ENCODE measurements at regions not wholly inside any gene's neighbourhood (a gene's known extent, or its start where the extent isn't known, plus 50 kb on each side); places are given as distances from the start of the nearest gene placed in this dataset.

- Histone ChIP-seq H3K4me3 (no peak overlapping the region), H3K9me3 (no peaks in the 10 kb centered on the region; the same call in 2 of the 3 replicates), H3K27ac (no peak overlapping the region), H3K4me1 (no peaks in the 10 kb centered on the region), H3K4me2 (no peak overlapping the region)
- DNase-seq (ENCODE audit: low read depth in 1 of 2, low spot score in 1 of 2) (no peak), ATAC-seq (no peak), FAIRE-seq (no peak)
- POLR2A ChIA-PET = no interaction called here
- no peak for TF ChIP-seq BCL3 (IDR thresholded peaks at IDR 0.05)
- TF ChIP-seq GATA3 (IDR thresholded peaks at IDR 0.05; ENCODE audit: borderline replicate concordance) = no peak
- TF ChIP-seq CHD4 (IDR thresholded peaks at IDR 0.05; ENCODE audit: borderline replicate concordance) = no peak
- no peak for TF ChIP-seq BHLHE40 (IDR thresholded peaks at IDR 0.05; ENCODE audit: low read depth, low read length)
- no peak for TF ChIP-seq EHF (CRISPR knock-in tag; IDR thresholded peaks at IDR 0.05)
- TF ChIP-seq ZSCAN20 (CRISPR knock-in tag; IDR thresholded peaks at IDR 0.05) = no peak
- CTCF ChIA-PET = no interaction called here
- WGBS (ENCODE audit: missing lambda C conversion rate) = 25% methylated on average over 2 of the region's 2 CpGs
Measured at GRCh38 chr12:59322473-59322872, 273.4 kb upstream of the SLC16A7 start.

- Histone ChIP-seq H3K4me1 (no peaks in the 10 kb centered on the region), H3K4me3 (no peak overlapping the region), H3K9me3 (peaks cover 2% of the 10 kb centered on the region; the same call in 1 of the 3 replicates), H3K4me2 (no peak overlapping the region), H3K27ac (no peak overlapping the region)
- ATAC-seq (no peak), DNase-seq (ENCODE audit: low read depth in 1 of 2, low spot score in 1 of 2) (no peak), FAIRE-seq (no peak)
- TF ChIP-seq MYC (IDR thresholded peaks at IDR 0.05; ENCODE audit: borderline replicate concordance, low read length) = no peak
- no peak for TF ChIP-seq PHF8 (IDR thresholded peaks at IDR 0.05; ENCODE audit: borderline replicate concordance, low read depth)
- TF ChIP-seq RNF2 (IDR thresholded peaks at IDR 0.05; ENCODE audit: borderline replicate concordance, low read depth) = no peak
- TF ChIP-seq KDM5A (IDR thresholded peaks at IDR 0.05) = no peak
- TF ChIP-seq POLR2AphosphoS2 (conservative IDR thresholded peaks at IDR 0.05; ENCODE audit: low read length) = no peak
- TF ChIP-seq RFX5 (IDR thresholded peaks at IDR 0.05) = no peak
- TF ChIP-seq NFE2L2 (conservative IDR thresholded peaks at IDR 0.05; ENCODE audit: low read length) = no peak
- ChIA-PET POLR2A (no interaction called here), CTCF (no interaction called here)
- 23% methylated on average over 1 of the region's 1 CpG for WGBS (ENCODE audit: missing lambda C conversion rate)
Measured at GRCh38 chr12:59321278-59321677, 274.6 kb upstream of the SLC16A7 start.

GRCh38 chr12:59320112-59320511 lies 275.7 kb upstream of the SLC16A7 start:
- WGBS (ENCODE audit: missing lambda C conversion rate) = 32% methylated on average over 1 of the region's 1 CpG
- Histone ChIP-seq H3K4me1 (no peaks in the 10 kb centered on the region), H3K27ac (no peak overlapping the region), H3K4me3 (no peak overlapping the region), H3K4me2 (no peak overlapping the region), H3K9me3 (peaks cover 2% of the 10 kb centered on the region; the same call in 1 of the 3 replicates)
- no peak for TF ChIP-seq KDM1A (IDR thresholded peaks at IDR 0.05; ENCODE audit: low read depth)
- no peak for TF ChIP-seq CBX2 (IDR thresholded peaks at IDR 0.05; ENCODE audit: borderline replicate concordance, low read depth)
- TF ChIP-seq EHF (CRISPR knock-in tag; IDR thresholded peaks at IDR 0.05) = no peak
- TF ChIP-seq ESRRA (IDR thresholded peaks at IDR 0.05; ENCODE audit: borderline replicate concordance, low read length) = no peak
- ChIA-PET CTCF (no interaction called here), POLR2A (no interaction called here)
- ATAC-seq (no peak), FAIRE-seq (no peak), DNase-seq (ENCODE audit: low read depth in 1 of 2, low spot score in 1 of 2) (no peak)

GRCh38 chr12:59318940-59319339 lies 276.9 kb upstream of the SLC16A7 start:
- TF ChIP-seq HDAC2 (IDR thresholded peaks at IDR 0.05) (no peak), ELK1 (IDR thresholded peaks at IDR 0.05; ENCODE audit: low read depth, low read length) (no peak), CHD2 (IDR thresholded peaks at IDR 0.05; ENCODE audit: low read length, partially characterized antibody) (no peak), BCL3 (IDR thresholded peaks at IDR 0.05) (no peak), POLR2AphosphoS2 (conservative IDR thresholded peaks at IDR 0.05; ENCODE audit: low read length) (no peak), REST (IDR thresholded peaks at IDR 0.05) (no peak)
- Histone ChIP-seq H3K27ac (no peak overlapping the region), H3K4me1 (no peaks in the 10 kb centered on the region), H3K4me3 (no peak overlapping the region), H3K9me3 (peaks cover 2% of the 10 kb centered on the region; the same call in 1 of the 3 replicates), H3K4me2 (no peak overlapping the region)
- 10% methylated on average over 2 of the region's 2 CpGs for WGBS (ENCODE audit: missing lambda C conversion rate)
- FAIRE-seq = no peak
- ChIA-PET CTCF (no interaction called here), POLR2A (no interaction called here)
- no peak for DNase-seq (ENCODE audit: low read depth in 1 of 2, low spot score in 1 of 2)
- no peak for ATAC-seq

Measured in A549 (cell line).